BE2C (cell line): ENCODE measurements at regions not wholly inside any gene's neighbourhood (a gene's known extent, or its start where the extent isn't known, plus 50 kb on each side); places are given as distances from the start of the nearest gene placed in this dataset.

Experiments used
- DNase-seq: peaks from one replicate; pipeline ENCODE4 v3.0.0-alpha.2; 2020
- H3K27me3 ChIP-seq: fragments of 250-450 bp; sonication (Bioruptor Pico); 2 replicates; pipeline ENCODE4 v1.5.1; 2020; ENCODE audit warnings: mild to moderate bottlenecking
- H3K36me3 ChIP-seq: fragments of 250-450 bp; sonication (Bioruptor Pico); 2 replicates; pipeline ENCODE4 v1.5.1; 2020; ENCODE audit warnings: mild to moderate bottlenecking
- H3K4me1 ChIP-seq: fragments of 250-450 bp; sonication (Bioruptor Pico); 2 replicates; pipeline ENCODE4 v1.5.1; 2020
- H3K4me3 ChIP-seq: 2 replicates; pipeline ENCODE4 v1.5.1; 2011; ENCODE audit warnings: low read depth, low read length
- H3K9me3 ChIP-seq: fragments of 250-450 bp; sonication (Bioruptor Pico); 2 replicates; pipeline ENCODE4 v1.5.1; 2020
- CTCF ChIP-seq: IDR thresholded peaks from 2 replicates; pipeline ENCODE4 v1.5.1; 2012; ENCODE audit warnings: mild to moderate bottlenecking, low read depth, low read length

- no peaks in the 10 kb centered on the region for H3K9me3 ChIP-seq
- DNase-seq: no peak
- H3K36me3 ChIP-seq: no peaks in the 10 kb centered on the region
- no peak overlapping the region for H3K4me3 ChIP-seq
- no peaks in the 10 kb centered on the region for H3K4me1 ChIP-seq
- H3K27me3 ChIP-seq: no peaks in the 10 kb centered on the region
- no peak for TF ChIP-seq CTCF
These were observed 963.7 kb upstream of the CDH2 start for GRCh38 chr18:29140590-29140989.

GRCh38 chr18:29137773-29138495 is 961.0 kb upstream of the CDH2 start:
- no peak for TF ChIP-seq CTCF
- H3K27me3 ChIP-seq: no peaks in the 10 kb centered on the region
- H3K36me3 ChIP-seq: no peaks in the 10 kb centered on the region
- no peaks in the 10 kb centered on the region for H3K4me1 ChIP-seq
- no peak overlapping the region for H3K4me3 ChIP-seq
- no peak for DNase-seq
- H3K9me3 ChIP-seq: no peaks in the 10 kb centered on the region

GRCh38 chr18:29123706-29124530 is 947.0 kb upstream of the CDH2 start:
- no peaks in the 10 kb centered on the region for H3K27me3 ChIP-seq
- no peak overlapping the region for H3K4me3 ChIP-seq
- no peak for TF ChIP-seq CTCF
- H3K4me1 ChIP-seq: no peaks in the 10 kb centered on the region
- H3K36me3 ChIP-seq: no peaks in the 10 kb centered on the region
- no peaks in the 10 kb centered on the region for H3K9me3 ChIP-seq
- DNase-seq: no peak

- no peaks in the 10 kb centered on the region for H3K9me3 ChIP-seq
- H3K4me1 ChIP-seq: no peaks in the 10 kb centered on the region
- DNase-seq: no peak
- H3K27me3 ChIP-seq: no peaks in the 10 kb centered on the region
- no peak overlapping the region for H3K4me3 ChIP-seq
- TF ChIP-seq CTCF: no peak
- H3K36me3 ChIP-seq: no peaks in the 10 kb centered on the region
These were observed 927.7 kb upstream of the CDH2 start for GRCh38 chr18:29104671-29105070.

- Histone ChIP-seq H3K4me3 (no peak overlapping the region), H3K36me3 (no peaks in the 10 kb centered on the region), H3K4me1 (no peaks in the 10 kb centered on the region), H3K9me3 (no peaks in the 10 kb centered on the region), H3K27me3 (no peaks in the 10 kb centered on the region)
- DNase-seq: no peak
- TF ChIP-seq CTCF: no peak
These were observed 927.3 kb upstream of the CDH2 start for GRCh38 chr18:29104227-29104626.
